Suppressor macrophage treated with lipopolysaccharide for 4 hours (primary cell): ENCODE measurements at regions not wholly inside any gene's neighbourhood (a gene's known extent, or its start where the extent isn't known, plus 50 kb on each side); places are given as distances from the start of the nearest gene placed in this dataset.

Source experiments
- DNase-seq: peaks from one replicate; pipeline ENCODE4 v3.0.0-alpha.2; 2020

DNA sequence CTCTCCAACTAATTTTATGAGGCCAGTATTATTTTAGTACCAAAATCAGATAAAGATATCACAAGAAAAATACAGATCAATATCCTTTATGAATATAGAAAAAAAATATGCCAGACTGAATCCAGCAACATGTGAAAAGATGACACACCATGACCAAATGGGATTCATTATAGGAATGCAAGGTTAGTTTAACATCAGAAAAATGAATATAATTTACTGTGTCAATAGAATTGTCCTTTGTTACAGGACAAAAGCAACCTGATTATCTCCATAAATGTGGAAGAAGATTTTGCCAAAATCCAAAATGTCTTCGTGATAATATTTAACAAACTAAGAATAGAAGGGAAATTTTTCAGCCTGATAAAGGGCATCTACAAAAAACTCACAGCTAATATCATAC lies 66.4 kb upstream of the DAB2 start:
- no peak for DNase-seq

DNA sequence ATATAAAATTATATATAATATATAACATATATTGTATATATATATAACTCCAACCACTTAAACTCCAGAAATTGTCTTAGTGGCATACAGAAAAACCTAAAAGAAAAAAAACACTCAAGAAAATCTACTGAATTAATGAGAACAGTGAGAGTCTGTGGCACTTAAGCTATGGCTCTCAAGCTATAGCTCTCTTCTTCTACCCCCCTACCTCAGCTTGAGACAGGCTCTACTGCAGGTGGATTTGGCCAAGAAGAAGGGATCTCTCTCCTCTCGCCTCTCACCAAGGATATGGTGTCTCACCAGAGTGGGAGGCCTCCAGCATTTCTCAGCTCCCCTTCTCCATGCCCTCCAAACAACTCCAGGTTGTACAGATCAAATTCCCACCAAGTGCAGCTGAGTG lies 64.5 kb upstream of the DAB2 start:
- no peak for DNase-seq

DNA sequence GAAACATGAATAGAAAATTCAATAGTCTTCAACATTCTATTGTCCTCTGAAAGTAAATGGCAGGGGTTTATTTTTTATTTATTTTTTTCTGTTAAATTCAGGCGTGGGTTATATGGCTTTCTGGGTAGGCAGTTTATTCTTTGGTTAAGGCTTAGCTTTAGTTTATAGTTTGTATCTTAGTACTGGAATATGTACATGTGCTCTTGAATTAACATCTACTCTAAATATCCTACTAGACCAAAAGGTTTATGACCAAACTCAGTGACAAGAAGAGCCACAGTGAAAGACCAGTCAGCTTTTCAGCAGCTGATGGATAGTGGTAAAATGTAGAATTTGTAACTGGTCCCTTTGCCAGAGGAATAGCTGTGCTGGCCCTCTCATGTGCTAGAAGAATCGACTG lies 62.0 kb upstream of the DAB2 start:
- DNase-seq, result no peak

DNA sequence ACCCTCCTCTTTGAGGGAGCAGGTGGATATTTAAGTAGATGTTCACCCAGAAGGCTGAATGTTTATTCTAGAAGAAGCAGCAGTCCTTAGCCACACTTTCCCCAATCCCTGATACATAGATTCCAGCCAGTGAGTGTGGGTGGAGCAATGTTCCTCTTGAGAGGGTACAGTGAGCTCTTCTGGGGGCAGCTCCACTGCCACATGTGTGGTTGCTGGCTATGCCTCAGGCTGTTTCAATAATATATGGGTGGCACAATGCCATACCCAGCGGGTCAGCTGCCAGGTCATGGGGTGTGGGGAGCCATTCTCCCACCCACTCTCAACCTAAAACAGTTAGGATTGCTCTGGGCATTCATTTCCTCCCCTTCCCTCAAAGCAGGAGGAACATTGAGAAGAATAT lies 61.6 kb upstream of the DAB2 start:
- DNase-seq, result no peak

DNA sequence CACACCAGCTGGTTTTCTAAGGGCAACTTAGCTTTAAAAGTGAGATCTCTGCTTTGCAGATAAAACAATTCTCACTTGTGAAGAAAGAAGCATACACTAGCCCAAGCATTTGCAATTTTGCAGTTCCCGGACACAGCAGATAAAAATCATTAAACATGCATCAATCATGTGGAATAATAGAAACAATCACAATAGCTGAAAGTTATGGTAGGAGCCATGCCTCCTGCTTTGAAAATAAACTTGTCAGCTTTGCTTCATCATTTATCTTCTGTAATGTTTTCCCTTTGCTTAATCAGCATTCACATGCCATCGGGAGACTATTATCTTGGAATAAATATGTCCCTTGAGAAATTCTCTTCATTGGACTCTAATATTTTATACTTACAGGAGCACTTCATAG lies 60.3 kb upstream of the DAB2 start:
- DNase-seq, result no peak

DNA sequence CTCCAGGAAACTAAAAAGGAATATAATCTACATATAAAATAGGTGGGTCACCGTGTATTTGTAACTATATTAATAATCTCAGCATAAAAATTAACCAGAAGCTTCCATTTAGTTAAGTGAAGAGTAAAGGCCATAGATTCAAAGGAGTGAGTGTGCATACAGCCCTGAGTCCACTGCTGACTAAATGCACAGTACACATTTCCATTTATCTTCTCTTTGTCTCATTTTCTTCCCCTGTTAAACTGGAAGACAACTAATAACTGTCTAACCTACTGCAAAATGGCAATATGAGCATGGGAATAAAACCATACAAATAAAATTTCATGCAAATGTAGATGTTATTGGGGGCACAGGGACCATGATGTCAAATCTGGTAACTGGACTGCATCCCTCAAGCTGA lies 59.9 kb upstream of the DAB2 start:
- no peak for DNase-seq

DNA sequence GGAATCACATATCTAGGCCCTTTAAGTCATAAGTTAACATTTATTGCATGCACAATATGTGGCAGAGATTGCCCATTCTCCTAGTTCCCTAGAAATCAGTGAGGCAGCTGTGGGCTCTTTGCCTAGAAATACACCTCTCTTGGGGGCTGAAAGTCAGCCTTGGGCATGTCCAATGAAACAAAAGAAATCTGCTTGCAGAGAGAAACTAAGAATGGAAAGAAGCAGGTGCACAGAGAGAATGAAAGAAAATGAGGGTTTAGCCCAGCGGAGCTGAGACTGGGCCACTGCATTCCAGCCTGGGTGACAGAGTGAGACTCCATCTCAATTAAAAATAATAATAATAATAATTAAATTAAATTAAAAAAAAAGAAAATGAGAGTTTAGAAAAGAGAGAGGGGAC lies 57.3 kb upstream of the DAB2 start:
- no peak for DNase-seq

DNA sequence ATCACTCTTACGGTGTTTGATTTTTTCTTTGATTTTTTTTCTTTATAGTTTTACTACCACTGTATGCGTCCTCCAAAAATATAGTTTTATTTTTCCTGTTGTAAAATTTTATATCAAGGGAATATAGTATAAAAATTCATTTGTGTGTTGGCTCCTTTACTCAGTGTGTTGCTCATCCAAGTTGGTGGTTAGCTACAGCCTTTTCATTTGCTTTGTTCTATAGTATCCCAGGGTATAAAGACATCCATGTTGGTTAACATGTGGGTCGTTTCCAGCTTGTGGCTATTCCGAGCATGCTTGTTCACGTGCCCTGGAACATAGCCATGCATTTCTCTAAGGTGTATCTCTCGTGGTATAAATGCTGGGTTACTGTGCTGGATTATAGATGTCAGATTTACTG lies 54.8 kb upstream of the DAB2 start:
- DNase-seq, result no peak

DNA sequence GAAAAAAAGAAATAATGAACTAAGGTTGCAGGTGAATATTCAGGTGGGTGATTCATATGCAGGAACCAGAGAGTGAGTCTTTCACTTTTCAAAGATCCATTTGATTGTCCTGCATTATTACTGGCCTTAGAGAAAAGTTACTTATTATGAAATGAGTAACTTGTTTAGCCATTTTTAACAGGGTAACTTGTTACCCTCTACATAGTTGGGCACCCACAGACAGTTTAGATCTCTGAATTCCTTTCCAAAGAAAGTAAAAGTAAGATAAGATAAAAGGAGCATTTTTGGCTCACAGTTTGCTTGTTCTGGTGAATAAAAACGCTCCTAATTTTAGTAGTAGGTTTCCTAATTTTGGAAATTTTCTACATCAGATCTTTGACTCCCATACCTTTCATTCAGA lies 54.1 kb upstream of the DAB2 start:
- no peak for DNase-seq

DNA sequence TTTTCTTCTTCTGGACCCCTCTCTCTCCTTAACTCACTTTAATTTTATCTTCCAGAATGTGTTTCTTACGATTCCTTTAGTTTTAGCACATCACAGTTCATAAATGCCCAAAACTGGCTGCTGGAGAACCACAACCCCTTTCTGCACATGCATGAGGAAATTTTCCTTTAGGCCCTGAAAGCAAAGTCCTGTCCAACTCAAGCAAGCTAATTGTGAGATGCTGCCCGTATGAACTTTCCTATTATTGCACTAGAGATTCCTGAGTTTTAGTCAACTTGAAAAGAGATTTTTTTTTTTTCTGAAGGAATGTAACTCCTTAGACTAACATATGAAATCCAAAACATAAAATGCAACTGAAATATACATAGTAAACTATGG lies 52.1 kb upstream of the DAB2 start:
- no peak for DNase-seq

DNA sequence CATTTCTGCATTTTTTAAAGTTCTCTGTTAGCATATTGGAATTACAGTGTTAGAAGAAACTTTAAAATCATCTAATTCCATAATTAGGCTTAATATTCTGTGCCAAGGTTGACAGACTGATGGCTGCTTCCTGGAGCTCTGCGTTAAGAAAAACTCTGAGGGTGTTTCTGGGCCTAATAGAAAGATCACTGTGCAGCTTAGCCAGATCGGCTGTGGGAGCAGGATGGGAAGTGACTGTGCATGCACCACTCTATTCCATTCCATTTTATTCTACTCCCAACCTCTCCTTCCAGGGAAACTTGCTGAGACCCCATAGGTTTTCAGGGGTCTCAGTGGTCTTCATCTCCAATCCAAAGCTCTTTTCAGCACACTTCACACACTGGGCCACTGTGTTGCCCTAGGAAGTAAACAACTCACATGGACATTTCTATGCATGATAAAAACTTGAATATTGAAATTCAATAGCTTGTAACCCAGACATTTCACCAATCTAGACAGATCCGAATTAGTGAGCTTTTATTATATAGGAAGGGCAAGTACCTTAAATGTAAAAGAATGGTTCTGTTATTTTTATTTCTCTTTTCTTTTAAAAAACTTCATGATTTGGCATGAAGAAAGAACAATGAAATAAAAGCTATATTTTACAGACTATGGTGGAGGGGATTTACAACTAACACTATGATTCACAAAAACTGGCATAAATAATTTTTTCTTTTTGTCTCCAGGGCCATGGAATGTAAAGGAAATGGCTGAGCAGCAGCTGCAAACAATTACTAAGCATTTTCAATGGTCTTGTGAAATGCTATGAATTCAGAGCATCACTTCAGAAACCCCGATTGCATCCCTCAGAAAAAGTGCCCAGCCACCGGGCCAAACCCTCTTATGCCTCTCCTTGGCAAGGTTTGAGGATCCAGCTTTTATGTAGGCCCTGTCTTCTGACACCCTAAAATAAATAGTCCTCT lies 51.4 kb upstream of the DAB2 start:
- DNase-seq, result no peak

DNA sequence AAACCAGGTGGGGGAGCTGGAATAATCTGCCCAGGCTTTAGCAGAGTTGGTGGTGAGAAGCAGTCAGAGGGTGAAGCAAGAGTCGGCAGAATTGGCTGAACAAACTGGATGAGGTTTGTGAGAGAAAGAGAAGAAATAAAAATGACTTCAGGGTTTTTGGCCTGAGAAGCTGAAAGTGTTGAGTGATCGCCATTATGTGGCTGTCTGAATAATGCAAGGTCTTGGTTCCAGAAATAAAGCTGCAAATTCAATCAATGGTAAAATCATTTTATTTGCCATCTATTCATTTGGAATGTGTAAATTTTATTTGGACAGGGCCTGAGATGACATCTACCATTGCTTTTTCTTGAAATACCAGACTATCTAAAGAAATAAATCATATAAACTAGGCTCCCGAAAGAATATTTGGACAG lies 50.4 kb upstream of the DAB2 start:
- DNase-seq, result no peak
